GM06990 (cell line): ENCODE measurements at regions not wholly inside any gene's neighbourhood (a gene's known extent, or its start where the extent isn't known, plus 50 kb on each side); places are given as distances from the start of the nearest gene placed in this dataset.

ENCODE experiments used
- DNase-seq: peaks from one replicate; pipeline ENCODE4 v3.0.0-alpha.2; 2011; ENCODE audit not compliant: insufficient read length; ENCODE audit errors: extremely low read depth
- H3K27me3 ChIP-seq: replicated peaks from 2 replicates; pipeline ENCODE4 v1.6.0; 2011; ENCODE audit warnings: low read length; ENCODE audit not compliant: control insufficient read depth, insufficient read depth
- H3K36me3 ChIP-seq: 2 replicates; pipeline ENCODE4 v1.5.1; 2011; ENCODE audit warnings: low read length; ENCODE audit not compliant: control insufficient read depth, insufficient read depth
- H3K4me3 ChIP-seq: replicated peaks from 2 replicates; pipeline ENCODE4 v1.5.1; 2011; ENCODE audit warnings: low read depth, mild to moderate bottlenecking, control low read depth, low read length
- CTCF ChIP-seq: IDR thresholded peaks from 2 replicates; pipeline ENCODE4 v1.5.1; 2011; ENCODE audit warnings: low read length, control low read depth, mild to moderate bottlenecking, inconsistent platforms; ENCODE audit not compliant: insufficient read depth, poor library complexity, severe bottlenecking

GRCh38 chr2:221914334-221914880 lies 342.3 kb upstream of the EPHA4 start:
- no peak for DNase-seq
- no peak for TF ChIP-seq CTCF
- Histone ChIP-seq H3K27me3 (no peaks in the 10 kb centered on the region; the same call in 1 of the 2 replicates), H3K4me3 (no peak overlapping the region), H3K36me3 (no peaks in the 10 kb centered on the region)

DNA sequence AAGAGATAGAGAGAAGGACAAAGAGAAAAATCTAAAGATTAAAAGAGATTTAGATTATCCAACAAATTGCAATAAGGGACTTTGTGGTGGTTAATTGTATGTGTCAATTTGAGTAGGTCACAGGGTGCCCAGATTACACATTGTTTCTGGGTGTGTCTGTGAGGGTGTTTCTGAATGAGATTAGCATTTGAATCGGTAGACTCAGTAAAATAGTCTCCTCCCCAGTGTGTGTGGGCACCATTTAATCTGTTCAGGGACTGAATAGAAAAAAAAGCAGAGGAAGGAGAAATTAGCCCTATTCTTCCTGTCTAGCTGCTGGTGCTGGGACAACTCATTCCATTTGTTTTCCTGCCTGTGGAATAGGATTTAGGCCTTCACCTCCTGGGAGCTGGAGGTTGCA lies 339.8 kb upstream of the EPHA4 start:
- no peak for TF ChIP-seq CTCF
- Histone ChIP-seq H3K27me3 (no peaks in the 10 kb centered on the region), H3K4me3 (no peak overlapping the region), H3K36me3 (no peaks in the 10 kb centered on the region)
- DNase-seq: no peak

- Histone ChIP-seq H3K27me3 (no peaks in the 10 kb centered on the region), H3K36me3 (no peaks in the 10 kb centered on the region), H3K4me3 (no peak overlapping the region)
- no peak for DNase-seq
- TF ChIP-seq CTCF: no peak
Observed at GRCh38 chr2:221911321-221911720, 339.2 kb upstream of the EPHA4 start.

DNA sequence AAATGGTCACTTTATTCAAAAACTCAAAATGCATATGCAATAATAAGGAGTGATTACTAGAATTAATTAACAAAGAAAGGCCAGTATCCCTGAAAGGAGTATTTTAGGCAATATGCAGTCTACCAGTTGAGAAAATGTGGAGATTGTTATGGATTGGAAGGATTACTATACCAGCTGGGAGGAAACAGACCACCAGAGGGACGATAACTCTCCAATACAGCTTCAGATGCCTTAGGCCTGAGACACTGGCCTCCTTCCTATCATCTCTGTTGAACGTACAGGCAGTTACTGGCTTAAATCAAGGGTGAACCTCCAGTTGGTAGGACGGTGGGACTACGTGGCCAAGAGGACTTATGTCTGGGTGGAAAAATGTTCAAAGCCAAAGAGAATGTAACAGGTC lies 336.4 kb upstream of the EPHA4 start:
- H3K4me3 ChIP-seq: no peak overlapping the region

GRCh38 chr2:221897718-221898117 lies 325.6 kb upstream of the EPHA4 start:
- Histone ChIP-seq H3K36me3 (no peaks in the 10 kb centered on the region), H3K4me3 (no peak overlapping the region), H3K27me3 (no peaks in the 10 kb centered on the region)
- no peak for DNase-seq
- no peak for TF ChIP-seq CTCF

More for the DNA sequence above, 336.4 kb upstream of the EPHA4 start:
- no peaks in the 10 kb centered on the region for H3K36me3 ChIP-seq
- no peak for DNase-seq
- TF ChIP-seq CTCF: no peak
- H3K27me3 ChIP-seq: no peaks in the 10 kb centered on the region

DNA sequence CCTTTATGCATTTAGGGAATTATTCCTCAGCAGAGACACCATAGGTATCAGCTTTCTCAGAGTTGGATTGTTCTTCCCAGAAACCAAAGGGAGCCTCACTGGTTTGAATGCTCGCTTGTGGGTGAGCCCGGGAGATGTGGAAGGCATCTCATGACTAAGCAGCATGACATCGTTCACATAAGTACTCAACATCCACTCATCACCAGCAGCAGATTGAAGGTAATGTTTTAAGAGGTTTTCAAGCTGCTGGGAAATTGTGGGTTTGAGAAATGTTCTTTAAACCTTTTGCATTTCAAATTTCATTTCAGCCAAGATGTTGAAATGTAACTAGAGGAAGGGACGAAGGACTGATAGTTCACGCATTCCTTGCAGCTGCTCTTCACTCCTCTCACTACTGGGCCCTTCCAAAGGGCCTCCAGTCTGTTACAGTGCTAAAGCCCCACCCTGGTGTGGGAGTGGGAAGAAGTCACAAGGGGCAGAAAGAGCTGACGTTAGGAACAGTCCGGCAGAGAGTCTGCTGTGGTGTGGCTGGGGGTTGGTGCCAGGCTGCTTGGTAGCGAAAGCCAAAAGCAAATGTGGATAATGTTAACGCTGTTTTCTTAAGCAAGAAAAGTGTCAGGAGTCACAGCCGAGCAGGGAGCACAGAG lies 324.5 kb upstream of the EPHA4 start:
- H3K27me3 ChIP-seq: no peaks in the 10 kb centered on the region
- DNase-seq: no peak
- no peaks in the 10 kb centered on the region for H3K36me3 ChIP-seq
- no peak for TF ChIP-seq CTCF
- no peak overlapping the region for H3K4me3 ChIP-seq
